ENCODE measurements at regions not wholly inside any gene's neighbourhood (a gene's known extent, or its start where the extent isn't known, plus 50 kb on each side); places are given as distances from the start of the nearest gene placed in this dataset.

GRCh38 chr2:130252880-130253645, 54.8 kb upstream of the TUBA3E start:
- Histone ChIP-seq H3K4me2 (no peak overlapping the region), H3K27me3 (ENCODE audit: insufficient read depth) (no peaks in the 10 kb centered on the region), H3K36me3 (ENCODE audit: insufficient read depth) (no peaks in the 10 kb centered on the region), H2AFZ (no peak overlapping the region; the same call in 1 of the 2 replicates), H3K9me2 (ENCODE audit: insufficient read depth) (no peaks in the 10 kb centered on the region), H3K4me3 (no peak overlapping the region), H4K20me1 (replicated peaks; ENCODE audit: insufficient read depth) (no peaks in the 10 kb centered on the region), H3K27ac (ENCODE audit: low read depth) (no peak overlapping the region), H3F3A (replicated peaks; ENCODE audit: low read depth) (no peaks in the 10 kb centered on the region), H3K79me2 (replicated peaks; ENCODE audit: insufficient read depth) (no peaks in the 10 kb centered on the region), H3K4me1 (ENCODE audit: insufficient read depth) (no peaks in the 10 kb centered on the region)
- Mint-ChIP-seq H3K4me3 (peak overlapping the region; percentile 67), H3K9me3 (no peaks in the 10 kb centered on the region), H3K27ac (no peak overlapping the region), H3K4me1 (no peaks in the 10 kb centered on the region), H3K27me3 (ENCODE audit: insufficient read depth, low read depth, poor library complexity) (peaks cover 17% of the 10 kb centered on the region), H3K36me3 (ENCODE audit: low read depth) (no peaks in the 10 kb centered on the region)
- no peak for TF ChIP-seq ZNF331 (CRISPR knock-in tag; IDR thresholded peaks at IDR 0.05; ENCODE audit: low read depth)
- DNase-seq (ENCODE audit: low spot score) (peak; percentile 34), ATAC-seq (peak; percentile 84)

- H3K4me3 ChIP-seq = no peak overlapping the region
- Mint-ChIP-seq H3K36me3 (ENCODE audit: low read depth) (no peaks in the 10 kb centered on the region), H3K4me1 (no peaks in the 10 kb centered on the region), H3K27me3 (ENCODE audit: insufficient read depth, low read depth, poor library complexity) (peaks cover 19% of the 10 kb centered on the region), H3K27ac (no peak overlapping the region), H3K4me3 (peak overlapping the region; percentile 64), H3K9me3 (no peaks in the 10 kb centered on the region)
- no peaks in the 10 kb centered on the region for H3K9me2 ChIP-seq (ENCODE audit: insufficient read depth)
- H3K27me3 ChIP-seq (ENCODE audit: insufficient read depth) = no peaks in the 10 kb centered on the region
- no peaks in the 10 kb centered on the region for H3K4me1 ChIP-seq (ENCODE audit: insufficient read depth)
- TF ChIP-seq POLR2AphosphoS5 (IDR thresholded peaks at IDR 0.05; ENCODE audit: low read depth) = no peak
- no peak for TF ChIP-seq ZNF462 (CRISPR knock-in tag; IDR thresholded peaks at IDR 0.05)
- no peak for TF ChIP-seq EZH2phosphoT487 (IDR thresholded peaks at IDR 0.05; ENCODE audit: unreplicated experiment)
- TF ChIP-seq CTCF (conservative IDR thresholded peaks at IDR 0.05; ENCODE audit: low read depth in 2 of 2) = no peak
- TF ChIP-seq JUNB (IDR thresholded peaks at IDR 0.05; ENCODE audit: unreplicated experiment) = no peak
- H3K4me2 ChIP-seq = no peak overlapping the region
- H2AFZ ChIP-seq = peak overlapping the region; percentile 90
- no peaks in the 10 kb centered on the region for H3K79me2 ChIP-seq (replicated peaks; ENCODE audit: insufficient read depth)
- DNase-seq (ENCODE audit: low spot score) (no peak), ATAC-seq (peak; percentile 72)
- H3F3A ChIP-seq (replicated peaks; ENCODE audit: low read depth) = no peaks in the 10 kb centered on the region
- H3K27ac ChIP-seq (ENCODE audit: low read depth) = no peak overlapping the region
- H4K20me1 ChIP-seq (replicated peaks; ENCODE audit: insufficient read depth) = no peaks in the 10 kb centered on the region
- H3K36me3 ChIP-seq (ENCODE audit: insufficient read depth) = no peaks in the 10 kb centered on the region
Measured at GRCh38 chr2:130251873-130252620, 53.8 kb upstream of the TUBA3E start.
